Sigmoid colon (tissue), 6 donors: ENCODE measurements at regions not wholly inside any gene's neighbourhood (a gene's known extent, or its start where the extent isn't known, plus 50 kb on each side); places are given as distances from the start of the nearest gene placed in this dataset.

Source experiments
- DNase-seq: peaks from one replicate; pipeline ENCODE4 v3.0.0-alpha.2; 2019
- H3K27ac ChIP-seq, 4 donors: fragments of 200-600 bp; sonication (generic); one replicate each; pipeline ENCODE4 v1.5.1; 2016 to 2019; ENCODE audit warnings: mild to moderate bottlenecking in 1 of 4
- H3K27me3 ChIP-seq, 3 donors: fragments of 200-600 bp; sonication (generic); one replicate each; pipeline ENCODE4 v1.5.1; 2019; ENCODE audit warnings: mild to moderate bottlenecking in 1 of 3
- H3K36me3 ChIP-seq, 4 donors: fragments of 200-600 bp; sonication (generic); one replicate each; pipeline ENCODE4 v1.5.1; 2016 to 2019
- H3K4me1 ChIP-seq, 4 donors: fragments of 200-600 bp; sonication (generic); one replicate each; pipeline ENCODE4 v1.5.1; 2017 to 2019
- H3K4me3 ChIP-seq, 4 donors: fragments of 200-600 bp; sonication (generic); one replicate each; pipeline ENCODE4 v1.5.1; 2017 to 2019; ENCODE audit warnings: mild to moderate bottlenecking in 2 of 4, moderate library complexity in 1 of 4
- H3K9me3 ChIP-seq, 4 donors: fragments of 200-600 bp in 3 of 4; sonication (generic) in 3 of 4; one replicate each; pipeline versions ENCODE4 v1.5.1 to v1.6.1; 2013 to 2019
- EP300 ChIP-seq, 4 donors: sonication (generic); formaldehyde crosslinking; IDR thresholded peaks; one replicate each; pipeline ENCODE4 v1.6.1; 2017; ENCODE audit warnings: antibody characterized with exemption in 4 of 4
- POLR2A ChIP-seq, 2 donors: fragments of 450-650 bp; IDR thresholded peaks; one replicate each; pipeline ENCODE4 v1.6.1; 2016; ENCODE audit warnings: antibody characterized with exemption in 2 of 2, mild to moderate bottlenecking in 2 of 2, moderate library complexity in 2 of 2
- POLR2AphosphoS5 ChIP-seq, 4 donors: sonication (generic); formaldehyde crosslinking; IDR thresholded peaks; one replicate each; pipeline ENCODE4 v1.6.1; 2017; ENCODE audit warnings: antibody characterized with exemption in 4 of 4
- WGBS, 2 donors: extraction: QIAGEN DNeasy Blood & Tissue Kit; methylation state at CpG; one replicate each; pipeline ENCODE4 v1.1.7; 2013; 5-methylcytosine and 5-hydroxymethylcytosine counted together
- intact Hi-C: fragments of 100-400 bp; cut with DNase I; formaldehyde crosslinking; loops from one replicate; pipeline ENCODE4 v1.15.1; 2023
- TF ChIP-seq, protein P1 (sequence below), 4 experiments: fragments of 450-650 bp in 3 of 4; fragments of 200-600 bp in 1 of 4; IDR thresholded peaks; one replicate each; pipeline ENCODE4 v1.5.1; 2016 to 2019; ENCODE audit warnings: antibody characterized with exemption in 4 of 4, mild to moderate bottlenecking in 3 of 4, moderate library complexity in 2 of 4
- donor health status: healthy with polysubstance abuse.
- donor health status: healthy.

DNA sequence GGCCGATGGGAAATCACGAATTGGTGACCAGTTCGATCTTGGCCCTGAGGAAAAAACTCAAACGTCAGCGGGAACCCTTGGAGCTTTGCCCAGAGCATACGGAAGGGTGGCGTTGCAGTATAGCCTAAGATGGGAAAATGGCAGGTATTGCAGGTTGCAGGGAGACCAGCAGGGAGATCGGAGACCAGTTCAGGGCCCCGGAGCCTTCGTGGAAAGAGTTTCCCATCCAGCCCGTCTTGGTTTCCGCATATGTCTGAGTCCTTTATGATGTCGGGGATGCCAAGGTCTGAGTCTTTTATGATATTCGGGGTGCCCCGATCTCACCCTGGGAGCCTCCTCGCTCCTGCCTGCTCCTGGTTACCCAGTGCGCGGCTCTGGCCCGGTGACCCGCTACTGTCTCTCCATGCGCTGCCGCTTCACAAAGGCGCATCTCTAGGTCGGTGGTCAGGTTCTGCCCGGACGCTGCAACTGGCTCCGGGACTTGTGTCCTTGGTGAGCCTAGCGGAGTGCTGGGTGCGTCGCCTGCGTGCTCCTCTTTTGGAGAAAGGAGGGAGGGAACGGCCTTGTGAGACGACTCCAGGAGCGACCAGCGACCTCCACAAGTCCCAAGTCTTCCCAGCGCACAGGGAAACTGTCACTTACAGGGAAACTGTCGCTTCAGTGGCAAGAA lies 94.2 kb downstream of the PRKAB2 start:
- Histone ChIP-seq H3K27ac (no peak overlapping the region), H3K4me3 (no peak overlapping the region), H3K9me3 (no peaks in the 10 kb centered on the region), H3K36me3 (no peaks in the 10 kb centered on the region), H3K4me1 (peaks cover 0 to 40% (median 26%) of the 10 kb centered on the region in 4 donors), H3K27me3 (peaks cover 44 to 100% (median 94%) of the 10 kb centered on the region in 3 donors)
- DNase-seq: no peak
- no peak for TF ChIP-seq EP300 (IDR thresholded peaks at IDR 0.05)
- TF ChIP-seq POLR2AphosphoS5 (IDR thresholded peaks at IDR 0.05): no peak
- TF ChIP-seq, protein P1, sequence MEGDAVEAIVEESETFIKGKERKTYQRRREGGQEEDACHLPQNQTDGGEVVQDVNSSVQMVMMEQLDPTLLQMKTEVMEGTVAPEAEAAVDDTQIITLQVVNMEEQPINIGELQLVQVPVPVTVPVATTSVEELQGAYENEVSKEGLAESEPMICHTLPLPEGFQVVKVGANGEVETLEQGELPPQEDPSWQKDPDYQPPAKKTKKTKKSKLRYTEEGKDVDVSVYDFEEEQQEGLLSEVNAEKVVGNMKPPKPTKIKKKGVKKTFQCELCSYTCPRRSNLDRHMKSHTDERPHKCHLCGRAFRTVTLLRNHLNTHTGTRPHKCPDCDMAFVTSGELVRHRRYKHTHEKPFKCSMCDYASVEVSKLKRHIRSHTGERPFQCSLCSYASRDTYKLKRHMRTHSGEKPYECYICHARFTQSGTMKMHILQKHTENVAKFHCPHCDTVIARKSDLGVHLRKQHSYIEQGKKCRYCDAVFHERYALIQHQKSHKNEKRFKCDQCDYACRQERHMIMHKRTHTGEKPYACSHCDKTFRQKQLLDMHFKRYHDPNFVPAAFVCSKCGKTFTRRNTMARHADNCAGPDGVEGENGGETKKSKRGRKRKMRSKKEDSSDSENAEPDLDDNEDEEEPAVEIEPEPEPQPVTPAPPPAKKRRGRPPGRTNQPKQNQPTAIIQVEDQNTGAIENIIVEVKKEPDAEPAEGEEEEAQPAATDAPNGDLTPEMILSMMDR (IDR thresholded peaks at IDR 0.05): no peak
- no peak for TF ChIP-seq POLR2A (IDR thresholded peaks at IDR 0.05)
- intact Hi-C loops: no loop called here
- WGBS, 2 donors: 26 to 34% methylated on average over 37 of the region's 37 CpGs

DNA sequence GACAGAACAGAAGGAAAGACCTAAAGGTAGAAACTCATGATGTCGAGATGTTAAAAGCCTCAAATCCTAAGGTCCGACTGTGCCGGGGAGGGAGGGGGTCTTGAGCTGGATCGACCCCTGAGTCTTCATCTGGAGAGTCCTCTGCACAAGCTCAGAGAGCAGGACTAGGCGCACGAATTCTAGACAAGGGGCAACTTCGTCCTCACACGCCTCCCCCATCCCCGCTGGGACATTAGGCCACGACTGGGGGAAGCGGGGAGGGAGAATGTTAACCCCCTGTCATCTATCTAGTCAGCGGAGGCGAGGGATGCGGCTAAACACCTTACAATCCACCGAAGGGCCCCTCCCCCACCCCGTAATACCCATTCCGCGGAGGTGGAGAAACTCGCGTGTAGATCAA lies 94.7 kb downstream of the PRKAB2 start:
- no peak for TF ChIP-seq POLR2A (IDR thresholded peaks at IDR 0.05)
- TF ChIP-seq, protein P1 (IDR thresholded peaks at IDR 0.05): no peak
- no peak for TF ChIP-seq EP300 (IDR thresholded peaks at IDR 0.05)
- no peak for TF ChIP-seq POLR2AphosphoS5 (IDR thresholded peaks at IDR 0.05)
- H3K36me3 ChIP-seq: no peaks in the 10 kb centered on the region
- H3K9me3 ChIP-seq: no peaks in the 10 kb centered on the region
- whole genome bisulfite sequencing, 2 donors: 44 to 45% methylated on average over 20 of the region's 20 CpGs
- no peak for DNase-seq
- H3K4me3 ChIP-seq: no peak overlapping the region
- no peak overlapping the region for H3K27ac ChIP-seq
- intact Hi-C loops: no loop called here
- peaks cover 43 to 100% (median 95%) of the 10 kb centered on the region in 3 donors for H3K27me3 ChIP-seq
- H3K4me1 ChIP-seq: peaks cover 0 to 45% (median 31%) of the 10 kb centered on the region in 4 donors

DNA sequence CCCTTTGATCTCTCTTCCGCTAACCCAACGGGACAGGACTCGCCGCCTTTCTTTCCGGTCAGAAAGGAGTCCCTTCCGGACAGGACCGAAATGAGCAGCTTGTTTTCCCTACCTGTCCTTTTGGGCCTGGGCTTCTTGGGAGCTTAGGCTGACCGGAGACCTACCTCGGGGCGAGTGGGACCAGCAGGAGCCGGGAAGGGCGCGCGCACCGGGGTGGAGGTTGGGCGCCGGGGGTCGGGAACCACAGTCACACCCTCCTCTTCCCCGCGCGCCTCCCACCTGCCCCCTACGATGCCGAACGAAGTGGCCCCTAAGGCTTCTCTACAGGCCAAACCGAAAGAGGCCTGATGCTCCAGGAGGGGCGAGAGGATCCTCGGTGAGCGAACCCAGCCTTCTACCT lies 95.2 kb downstream of the PRKAB2 start:
- H3K36me3 ChIP-seq: no peaks in the 10 kb centered on the region
- intact Hi-C loops: no loop called here
- H3K27me3 ChIP-seq: peaks cover 40 to 100% (median 93%) of the 10 kb centered on the region in 3 donors
- DNase-seq: no peak
- 57 to 64% methylated on average over 28 of the region's 28 CpGs for WGBS, 2 donors
- TF ChIP-seq POLR2A (IDR thresholded peaks at IDR 0.05) (no peak), EP300 (IDR thresholded peaks at IDR 0.05) (no peak), POLR2AphosphoS5 (IDR thresholded peaks at IDR 0.05) (no peak)
- TF ChIP-seq, protein P1 (IDR thresholded peaks at IDR 0.05): no peak
- no peak overlapping the region for H3K4me3 ChIP-seq
- peaks cover 0 to 48% (median 34%) of the 10 kb centered on the region in 4 donors for H3K4me1 ChIP-seq
- no peaks in the 10 kb centered on the region for H3K9me3 ChIP-seq
- no peak overlapping the region for H3K27ac ChIP-seq

DNA sequence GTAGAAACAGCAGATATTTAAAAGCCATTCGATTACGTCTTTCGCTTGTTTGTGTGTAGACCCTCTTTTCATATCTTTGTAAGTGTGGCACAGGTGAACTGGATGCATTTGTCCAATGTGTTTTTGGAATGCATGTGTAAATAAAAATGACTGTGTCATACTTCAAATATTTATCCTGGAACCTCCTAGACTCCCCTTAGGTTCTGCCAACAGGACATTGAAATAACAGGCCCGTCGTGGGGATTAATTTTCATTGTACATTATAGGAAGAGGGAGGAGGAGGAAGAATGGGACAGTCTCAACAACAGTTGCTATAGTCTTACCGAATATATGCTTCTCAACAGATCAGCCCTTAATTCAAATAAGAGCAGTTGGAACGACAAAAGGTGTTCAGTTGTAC lies 95.8 kb downstream of the PRKAB2 start:
- TF ChIP-seq, protein P1 (IDR thresholded peaks at IDR 0.05): no peak
- TF ChIP-seq POLR2A (IDR thresholded peaks at IDR 0.05): no peak
- TF ChIP-seq EP300 (IDR thresholded peaks at IDR 0.05): no peak
- TF ChIP-seq POLR2AphosphoS5 (IDR thresholded peaks at IDR 0.05): no peak
- Histone ChIP-seq H3K9me3 (no peaks in the 10 kb centered on the region), H3K36me3 (no peaks in the 10 kb centered on the region), H3K27me3 (peaks cover 40 to 100% (median 88%) of the 10 kb centered on the region in 3 donors), H3K4me3 (no peak overlapping the region), H3K4me1 (peaks cover 0 to 48% (median 34%) of the 10 kb centered on the region in 4 donors), H3K27ac (no peak overlapping the region)
- intact Hi-C loops: no loop called here
- 65 to 79% methylated on average over 7 of the region's 7 CpGs for WGBS, 2 donors
- DNase-seq: no peak
